Smooth muscle cell (in vitro differentiated cells): ENCODE measurements at regions not wholly inside any gene's neighbourhood (a gene's known extent, or its start where the extent isn't known, plus 50 kb on each side); places are given as distances from the start of the nearest gene placed in this dataset.
"Not testable (repeated sequence)": the region's sequence is repeated elsewhere in the genome, so short reads cannot be mapped to it uniquely, and the experiment has no call there.

Source experiments
- DNase-seq: peaks from one replicate; lab custom pipeline; 2025; ENCODE audit not compliant: unreplicated experiment; lab: John Stamatoyannopoulos, UW
- H2AFZ ChIP-seq: fragments of 200-600 bp; sonication (generic); 2 replicates; pipeline ENCODE4 v1.6.0; 2016; ENCODE audit warnings: antibody characterized with exemption, low read depth, mild to moderate bottlenecking
- H3F3A ChIP-seq: fragments of 200-600 bp; sonication (generic); 2 replicates; pipeline ENCODE4 v1.6.0; 2017; ENCODE audit warnings: antibody characterized with exemption, low read depth
- H3K27ac ChIP-seq: fragments of 200-600 bp; sonication (generic); 2 replicates; pipeline ENCODE4 v1.5.1; 2016; ENCODE audit warnings: low read depth, mild to moderate bottlenecking
- H3K27me3 ChIP-seq: fragments of 200-600 bp; sonication (generic); 2 replicates; pipeline ENCODE4 v1.6.1; 2016; ENCODE audit warnings: low read depth, mild to moderate bottlenecking
- H3K36me3 ChIP-seq: fragments of 200-600 bp; sonication (generic); 2 replicates; pipeline ENCODE4 v1.5.1; 2016; ENCODE audit warnings: low read depth
- H3K4me1 ChIP-seq: fragments of 200-600 bp; sonication (generic); 2 replicates; pipeline ENCODE4 v1.5.1; 2016; ENCODE audit warnings: low read depth
- H3K4me2 ChIP-seq: fragments of 200-600 bp; sonication (generic); 2 replicates; pipeline ENCODE4 v1.6.0; 2016; ENCODE audit warnings: mild to moderate bottlenecking
- H3K4me3 ChIP-seq: fragments of 200-600 bp; sonication (generic); 2 replicates; pipeline ENCODE4 v1.5.1; 2016; ENCODE audit warnings: mild to moderate bottlenecking
- H3K79me2 ChIP-seq: fragments of 200-600 bp; sonication (generic); 2 replicates; pipeline ENCODE4 v1.6.0; 2016; ENCODE audit warnings: low read depth, mild to moderate bottlenecking
- H3K9ac ChIP-seq: fragments of 200-600 bp; sonication (generic); 2 replicates; pipeline ENCODE4 v1.6.0; 2016; ENCODE audit warnings: low read depth
- H3K9me3 ChIP-seq: fragments of 200-600 bp; sonication (generic); replicated peaks from 2 replicates; pipeline ENCODE4 v1.5.1; 2016; ENCODE audit warnings: low read depth
- H4K20me1 ChIP-seq: fragments of 200-600 bp; sonication (generic); 2 replicates; pipeline ENCODE4 v1.6.0; 2016; ENCODE audit warnings: low read depth
- WGBS: methylation state at CpG from one replicate; pipeline ENCODE4 v1.1.7; 2016; ENCODE audit warnings: low lambda C conversion rate; 5-methylcytosine and 5-hydroxymethylcytosine counted together

- not testable (repeated sequence) for H4K20me1 ChIP-seq, H3K27ac ChIP-seq, H3K36me3 ChIP-seq, H3F3A ChIP-seq, H3K4me2 ChIP-seq, H3K4me1 ChIP-seq, H3K9me3 ChIP-seq, H3K79me2 ChIP-seq, H2AFZ ChIP-seq, H3K27me3 ChIP-seq, DNase-seq, H3K4me3 ChIP-seq, H3K9ac ChIP-seq
- 74% methylated on average over 6 of the region's 6 CpGs for WGBS
These were observed 101.4 kb downstream of the FOXD4L6 start for GRCh38 chr9:41026912-41027676.

DNA sequence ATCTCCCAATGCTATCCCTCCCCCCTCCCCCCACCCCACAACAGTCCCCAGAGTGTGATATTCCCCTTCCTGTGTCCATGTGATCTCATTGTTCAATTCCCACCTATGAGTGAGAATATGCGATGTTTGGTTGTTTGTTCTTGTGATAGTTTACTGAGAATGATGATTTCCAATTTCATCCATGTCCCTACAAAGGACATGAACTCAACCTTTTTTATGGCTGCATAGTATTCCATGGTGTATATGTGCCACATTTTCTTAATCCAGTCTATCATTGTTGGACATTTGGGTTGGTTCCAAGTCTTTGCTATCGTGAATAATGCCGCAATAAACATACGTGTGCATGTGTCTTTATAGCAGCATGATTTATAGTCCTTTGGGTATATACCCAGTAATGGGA, 106.1 kb downstream of the FOXD4L6 start:
- H3K79me2 ChIP-seq, result not testable (repeated sequence)
- 86% methylated on average over 4 of the region's 4 CpGs for WGBS

DNA sequence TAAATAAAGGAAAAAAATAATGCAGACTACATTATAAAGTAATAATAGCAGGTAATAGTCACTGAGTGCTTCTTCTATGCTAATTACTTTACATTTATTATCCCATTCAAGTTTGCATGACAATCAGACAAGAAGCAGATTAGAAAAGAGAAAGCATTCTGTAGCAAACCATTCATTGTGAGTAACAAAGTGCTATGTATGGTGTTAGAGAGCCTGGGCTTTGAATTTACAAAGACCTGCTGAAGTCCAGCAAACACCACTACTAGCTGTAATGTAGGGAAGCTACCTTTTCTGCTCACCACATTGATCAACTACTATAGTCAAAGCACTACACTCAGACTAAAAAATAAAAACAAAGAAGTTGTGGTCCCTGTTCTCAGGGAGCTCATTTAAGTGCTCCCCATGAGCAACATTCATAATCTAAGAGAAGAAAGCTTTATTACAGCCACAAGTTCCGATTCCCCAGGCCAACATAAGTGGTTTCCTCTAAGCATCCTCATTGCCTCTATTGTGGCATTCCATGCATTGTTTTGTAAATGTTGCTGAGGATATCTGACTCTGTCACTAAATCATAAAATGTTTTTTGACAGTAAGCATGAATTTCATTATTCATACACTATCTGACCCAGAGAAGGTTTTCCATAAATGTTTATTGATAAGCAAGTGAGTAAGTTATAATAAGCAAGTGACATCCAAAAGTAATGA, 108.5 kb downstream of the FOXD4L6 start:
- not testable (repeated sequence) for H3K9me3 ChIP-seq, H4K20me1 ChIP-seq, H3K79me2 ChIP-seq, H3K4me3 ChIP-seq, H2AFZ ChIP-seq, DNase-seq, H3K4me1 ChIP-seq, H3K9ac ChIP-seq, H3K27me3 ChIP-seq, H3K4me2 ChIP-seq, H3F3A ChIP-seq, H3K36me3 ChIP-seq, H3K27ac ChIP-seq
- WGBS, result 70% methylated on average over 1 of the region's 1 CpG

More for the DNA sequence above, 106.1 kb downstream of the FOXD4L6 start:
- not testable (repeated sequence) for H4K20me1 ChIP-seq, H3K36me3 ChIP-seq, H3K9me3 ChIP-seq, H3K4me1 ChIP-seq, H3K27ac ChIP-seq, H2AFZ ChIP-seq, H3F3A ChIP-seq, H3K4me3 ChIP-seq, H3K4me2 ChIP-seq, DNase-seq, H3K27me3 ChIP-seq, H3K9ac ChIP-seq

GRCh38 chr9:41018948-41019347, 109.5 kb downstream of the FOXD4L6 start:
- H3K4me1 ChIP-seq, H3K79me2 ChIP-seq, H3F3A ChIP-seq, H3K27me3 ChIP-seq, H3K27ac ChIP-seq, H3K9ac ChIP-seq, H3K36me3 ChIP-seq, H3K4me3 ChIP-seq, DNase-seq, H3K9me3 ChIP-seq, H3K4me2 ChIP-seq, H2AFZ ChIP-seq, H4K20me1 ChIP-seq: not testable (repeated sequence)
- 85% methylated on average over 3 of the region's 3 CpGs for WGBS

GRCh38 chr9:41016699-41017098, 111.8 kb downstream of the FOXD4L6 start:
- not testable (repeated sequence) for H3K36me3 ChIP-seq, H3K27me3 ChIP-seq, H3K79me2 ChIP-seq, H3F3A ChIP-seq, H3K27ac ChIP-seq, H3K9me3 ChIP-seq, DNase-seq, H3K4me2 ChIP-seq, H4K20me1 ChIP-seq, H3K9ac ChIP-seq, H3K4me3 ChIP-seq, H2AFZ ChIP-seq, H3K4me1 ChIP-seq
- 72% methylated on average over 2 of the region's 2 CpGs for WGBS

DNA sequence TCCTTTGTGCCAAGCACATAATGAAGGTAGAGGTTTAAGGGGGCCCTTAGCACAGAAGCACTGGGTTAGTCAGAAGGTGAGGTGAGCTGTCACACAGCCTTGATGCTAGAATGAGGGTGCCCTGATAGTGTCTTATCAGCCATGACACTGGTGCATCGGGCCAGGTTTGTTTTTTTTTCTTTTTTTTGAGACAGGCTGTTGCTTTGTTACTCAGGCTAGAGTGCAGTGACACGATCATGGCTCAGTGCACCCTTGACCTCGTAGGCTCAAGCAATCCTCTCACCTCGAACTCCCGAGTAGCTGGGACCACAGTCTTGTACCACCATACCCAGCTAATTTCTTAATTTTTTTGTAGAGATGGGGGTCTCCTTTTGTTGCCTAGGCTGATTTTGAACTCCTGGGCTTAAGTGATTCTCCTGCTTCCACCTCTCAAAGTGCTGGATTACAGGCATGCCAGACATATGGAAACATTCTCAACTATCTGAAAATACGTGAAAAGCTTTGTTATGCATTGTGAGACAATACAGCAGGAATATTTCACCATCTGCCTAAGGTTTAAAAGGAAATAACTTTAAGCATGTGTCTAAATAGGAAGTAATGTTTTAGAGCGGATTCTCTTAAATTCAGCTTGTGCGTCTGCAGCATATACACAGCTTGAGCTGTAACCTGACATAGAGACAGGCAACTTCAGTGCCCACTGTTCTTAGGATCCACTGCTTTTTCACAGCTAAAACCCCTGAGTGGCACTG, 128.4 kb downstream of the FOXD4L6 start:
- WGBS, result 72% methylated on average over 8 of the region's 8 CpGs
- H3F3A ChIP-seq, H4K20me1 ChIP-seq: not testable (repeated sequence)

GRCh38 chr9:40995490-40995889, 133.0 kb downstream of the FOXD4L6 start:
- 75% methylated on average over 4 of the region's 4 CpGs for WGBS
- H3K79me2 ChIP-seq, H4K20me1 ChIP-seq, H3K27me3 ChIP-seq, H3K4me3 ChIP-seq, H3K9me3 ChIP-seq, H3K4me1 ChIP-seq, H2AFZ ChIP-seq, H3K36me3 ChIP-seq, H3F3A ChIP-seq, DNase-seq, H3K27ac ChIP-seq, H3K4me2 ChIP-seq, H3K9ac ChIP-seq: not testable (repeated sequence)

More for the DNA sequence above, 128.4 kb downstream of the FOXD4L6 start:
- not testable (repeated sequence) for H3K79me2 ChIP-seq, H2AFZ ChIP-seq, H3K9ac ChIP-seq, H3K4me3 ChIP-seq, H3K4me2 ChIP-seq, H3K36me3 ChIP-seq, H3K27me3 ChIP-seq, H3K9me3 ChIP-seq, H3K4me1 ChIP-seq, H3K27ac ChIP-seq, DNase-seq

DNA sequence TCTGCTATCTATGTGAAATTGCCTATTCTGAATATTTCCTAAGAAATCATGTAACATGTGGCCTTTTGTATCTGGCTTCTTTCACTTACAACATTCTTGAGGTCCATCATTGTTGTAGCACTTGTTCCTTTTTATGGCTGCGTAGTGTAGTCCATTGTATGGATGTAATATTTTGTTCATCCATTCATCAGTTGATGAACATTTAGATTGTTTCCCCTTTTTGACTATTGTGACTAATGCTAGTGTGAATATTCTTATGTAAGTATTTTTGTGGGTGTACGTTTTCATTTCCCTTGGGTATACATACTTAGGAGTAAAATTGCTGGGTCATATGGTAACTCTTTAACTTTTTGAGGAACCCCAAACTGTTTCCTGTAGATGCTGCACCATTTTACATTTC, 134.6 kb downstream of the FOXD4L6 start:
- not testable (repeated sequence) for H3K9ac ChIP-seq, H3K27me3 ChIP-seq, H3K36me3 ChIP-seq, H3K27ac ChIP-seq, H3K4me3 ChIP-seq, DNase-seq, H3K79me2 ChIP-seq, H3K4me2 ChIP-seq, H3K4me1 ChIP-seq, H4K20me1 ChIP-seq, H3K9me3 ChIP-seq, H2AFZ ChIP-seq, H3F3A ChIP-seq
- WGBS, result 74% methylated on average over 2 of the region's 2 CpGs
